WI38 (cell line): ENCODE measurements at regions not wholly inside any gene's neighbourhood (a gene's known extent, or its start where the extent isn't known, plus 50 kb on each side); places are given as distances from the start of the nearest gene placed in this dataset.

Experiments used
- H3K4me3 ChIP-seq: 2 replicates; pipeline ENCODE4 v1.5.1; 2011; ENCODE audit warnings: low read depth, mild to moderate bottlenecking, control low read depth, low read length
- CTCF ChIP-seq: IDR thresholded peaks from 2 replicates; pipeline ENCODE4 v1.5.1; 2012; ENCODE audit warnings: low read depth, mild to moderate bottlenecking, control low read depth, low read length

DNA sequence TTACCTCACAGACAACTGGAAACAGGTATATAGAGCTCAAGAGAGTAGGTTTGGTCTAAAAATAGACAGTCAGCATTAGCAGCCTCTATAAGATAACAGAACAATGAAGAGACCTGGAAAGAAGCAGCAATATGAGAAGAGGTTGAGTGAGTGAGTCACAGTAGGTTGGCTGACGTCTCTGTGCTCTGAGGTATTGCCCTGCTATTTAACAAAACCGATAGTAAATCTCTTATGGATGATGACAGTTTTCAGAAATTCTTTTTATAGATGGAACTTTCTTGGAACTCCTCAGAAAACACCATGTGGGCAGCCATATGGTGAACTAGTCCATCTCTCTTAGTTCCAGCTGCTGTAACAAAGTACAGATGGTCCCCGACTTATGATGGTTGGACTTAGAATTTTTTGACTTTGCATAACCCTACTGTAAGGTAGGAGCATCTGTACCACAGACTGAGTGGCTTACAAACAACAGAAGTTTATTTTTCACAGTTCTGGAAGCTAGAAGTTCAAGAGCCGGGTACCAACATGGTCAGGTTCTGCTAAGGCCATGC lies 123.5 kb downstream of the MBD2 start:
- no peak for TF ChIP-seq CTCF
- no peak overlapping the region for H3K4me3 ChIP-seq

GRCh38 chr18:54100466-54100865 lies 124.0 kb downstream of the MBD2 start:
- H3K4me3 ChIP-seq = no peak overlapping the region
- TF ChIP-seq CTCF = no peak

- H3K4me3 ChIP-seq = no peak overlapping the region
- TF ChIP-seq CTCF = no peak
These were observed 130.0 kb downstream of the MBD2 start for GRCh38 chr18:54094474-54094873.

DNA sequence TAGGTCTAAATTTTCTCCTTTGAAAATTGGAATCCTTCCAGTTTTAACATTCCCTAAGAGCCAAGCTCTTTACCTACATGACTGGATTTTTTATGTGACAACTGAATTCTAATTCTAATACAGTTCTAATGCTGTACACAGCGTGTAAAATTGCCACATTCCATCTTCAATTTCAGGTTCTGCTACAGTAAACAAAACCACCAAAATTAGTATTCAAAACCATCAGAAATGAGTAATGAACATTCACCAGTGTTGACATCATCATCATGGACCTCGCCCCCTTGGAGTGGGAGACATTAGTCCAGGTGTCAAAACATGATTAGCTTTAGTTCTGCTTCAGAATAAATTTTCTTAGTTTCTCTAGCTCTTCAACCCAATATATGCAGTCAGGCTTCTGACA lies 133.6 kb downstream of the MBD2 start:
- TF ChIP-seq CTCF = no peak
- H3K4me3 ChIP-seq = no peak overlapping the region

GRCh38 chr18:54089749-54090459 lies 134.6 kb downstream of the MBD2 start:
- no peak overlapping the region for H3K4me3 ChIP-seq
- no peak for TF ChIP-seq CTCF

DNA sequence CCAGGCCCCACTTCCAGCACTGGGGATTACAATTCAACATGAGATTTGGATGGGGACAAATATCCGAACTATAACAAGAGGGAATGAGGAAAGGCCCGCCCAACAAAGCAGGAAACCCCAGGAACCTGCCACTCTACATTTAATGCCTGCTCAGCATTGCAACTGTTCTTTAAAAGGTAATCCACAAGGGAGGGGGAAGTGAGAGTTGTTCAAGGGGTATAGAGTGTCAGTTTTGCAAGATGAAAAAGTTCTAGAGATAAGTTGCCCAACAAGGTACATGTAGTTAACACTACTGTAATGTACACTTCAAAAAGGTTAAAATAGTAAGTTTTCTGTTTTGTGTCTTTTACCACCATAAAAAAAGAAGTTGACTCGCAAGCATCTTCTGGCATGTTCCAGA lies 137.6 kb downstream of the MBD2 start:
- TF ChIP-seq CTCF = no peak
- H3K4me3 ChIP-seq = no peak overlapping the region

GRCh38 chr18:54086046-54086802 lies 138.2 kb downstream of the MBD2 start:
- no peak for TF ChIP-seq CTCF
- no peak overlapping the region for H3K4me3 ChIP-seq
